Transverse colon (tissue), 4 donors: ENCODE measurements at regions not wholly inside any gene's neighbourhood (a gene's known extent, or its start where the extent isn't known, plus 50 kb on each side); places are given as distances from the start of the nearest gene placed in this dataset.
"Not testable (repeated sequence)": the region's sequence is repeated elsewhere in the genome, so short reads cannot be mapped to it uniquely, and the experiment has no call there.

Experiments used
- DNase-seq: peaks from one replicate; pipeline ENCODE4 v3.0.0-alpha.2; 2019
- H3K27ac ChIP-seq, 4 donors: fragments of 200-600 bp; sonication (generic); 2 replicates each; pipeline ENCODE4 v1.5.1; 2016 to 2018; ENCODE audit warnings: inconsistent platforms in 4 of 4
- H3K27me3 ChIP-seq: fragments of 200-600 bp; sonication (generic); 2 replicates; pipeline ENCODE4 v1.5.1; 2017; ENCODE audit warnings: inconsistent platforms
- H3K36me3 ChIP-seq, 4 donors: fragments of 200-600 bp; sonication (generic); 2 replicates each; pipeline ENCODE4 v1.5.1; 2017 to 2019; ENCODE audit warnings: inconsistent platforms in 4 of 4
- H3K4me1 ChIP-seq, 4 donors: fragments of 200-600 bp; sonication (generic); 2 replicates each; pipeline ENCODE4 v1.5.1; 2017 to 2020; ENCODE audit warnings: inconsistent platforms in 4 of 4
- H3K4me3 ChIP-seq, 4 donors: fragments of 200-600 bp; sonication (generic); 1 replicate in 1 of 4; 2 replicates in 3 of 4; pipeline versions ENCODE4 v1.5.1 to v1.6.1; 2017 to 2019; ENCODE audit warnings: inconsistent platforms in 4 of 4
- H3K9me3 ChIP-seq, 2 donors: fragments of 200-600 bp; sonication (generic); 2 replicates each; pipeline ENCODE4 v1.5.1; 2017 to 2019; ENCODE audit warnings: inconsistent platforms in 2 of 2
- EP300 ChIP-seq: sonication (generic); formaldehyde crosslinking; IDR thresholded peaks from one replicate; pipeline ENCODE4 v1.6.1; 2017; ENCODE audit warnings: antibody characterized with exemption, low read depth
- POLR2A ChIP-seq: fragments of 450-650 bp; IDR thresholded peaks from one replicate; pipeline ENCODE4 v1.6.1; 2016; ENCODE audit warnings: antibody characterized with exemption, mild to moderate bottlenecking, moderate library complexity
- POLR2AphosphoS5 ChIP-seq, 3 donors: sonication (generic); formaldehyde crosslinking; IDR thresholded peaks; one replicate each; pipeline ENCODE4 v1.6.1; 2016; ENCODE audit warnings: antibody characterized with exemption in 3 of 3
- WGBS, 2 donors: methylation state at CpG; one replicate each; pipeline ENCODE4 v1.1.5; 2018; ENCODE audit warnings: low coverage in 1 of 2; 5-methylcytosine and 5-hydroxymethylcytosine counted together
- in situ Hi-C, 4 donors: fragments of 200-750 bp; cut with MboI; loops; one replicate each; pipeline versions ENCODE4 v1.15.0 to v1.15.1; 2017; ENCODE audit warnings: low sequenced_read_pairs in 3 of 4, low pct_ligation_motif_present in 1 of 4, low pct_unique_long_range_greater_than_20kb in 1 of 4
- intact Hi-C: fragments of 100-400 bp; cut with DNase I; formaldehyde crosslinking; loops from one replicate; pipeline ENCODE4 v1.15.1; 2023; ENCODE audit warnings: low total_unique reads
- TF ChIP-seq, protein P1 (sequence below), 5 experiments: fragments of 200-600 bp in 3 of 5; fragments of 450-650 bp in 2 of 5; sonication (generic) in 3 of 5; IDR thresholded peaks; 1 replicate in 2 of 5; 2 replicates in 3 of 5; pipeline ENCODE4 v1.5.1; 2016 to 2017; ENCODE audit warnings: antibody characterized with exemption in 5 of 5, inconsistent platforms in 3 of 5, mild to moderate bottlenecking in 2 of 5, moderate library complexity in 1 of 5

DNA sequence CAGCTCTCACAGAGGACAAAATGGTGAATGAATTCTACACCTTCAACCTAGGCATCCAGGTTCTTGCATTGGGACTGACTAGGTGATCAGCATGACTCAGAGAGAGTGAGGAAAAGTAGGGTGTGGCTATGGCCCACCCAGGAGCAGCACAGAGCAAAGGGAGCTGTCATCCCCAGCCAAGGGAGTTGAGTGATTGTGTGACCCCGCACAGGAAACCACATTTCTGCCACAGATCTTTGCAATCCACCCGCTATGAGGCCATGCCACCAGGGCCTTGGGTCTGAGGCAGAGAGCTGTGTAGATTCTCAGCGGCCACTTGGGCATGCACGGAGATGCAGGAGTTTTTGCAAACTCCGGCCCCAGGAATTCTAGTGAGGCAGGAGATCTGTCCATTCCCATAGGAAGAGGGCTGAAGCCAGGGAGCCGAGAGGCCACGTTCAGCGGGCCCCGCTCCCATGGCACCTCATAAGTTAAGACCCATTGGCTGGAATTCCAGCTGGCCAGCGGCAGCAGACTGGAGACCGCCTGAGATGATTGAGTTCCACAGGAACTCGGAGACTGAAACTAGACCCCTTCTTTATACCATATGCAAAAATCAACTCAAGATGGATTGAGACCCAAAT, 75.9 kb downstream of the NAA11 start:
- Histone ChIP-seq H3K27ac (no peak overlapping the region), H3K36me3 (no peaks in the 10 kb centered on the region), H3K27me3 (no peaks in the 10 kb centered on the region), H3K4me1 (no peaks in the 10 kb centered on the region), H3K9me3 (no peaks in the 10 kb centered on the region), H3K4me3 (no peak overlapping the region)
- WGBS, 2 donors: 80 to 87% methylated on average over 1 to 9 of the region's 12 CpGs
- no peak for DNase-seq
- intact Hi-C loops: no loop called here
- in situ Hi-C loops: no loop called here
- TF ChIP-seq POLR2AphosphoS5 (IDR thresholded peaks at IDR 0.05): no peak
- no peak for TF ChIP-seq POLR2A
- TF ChIP-seq, protein P1, sequence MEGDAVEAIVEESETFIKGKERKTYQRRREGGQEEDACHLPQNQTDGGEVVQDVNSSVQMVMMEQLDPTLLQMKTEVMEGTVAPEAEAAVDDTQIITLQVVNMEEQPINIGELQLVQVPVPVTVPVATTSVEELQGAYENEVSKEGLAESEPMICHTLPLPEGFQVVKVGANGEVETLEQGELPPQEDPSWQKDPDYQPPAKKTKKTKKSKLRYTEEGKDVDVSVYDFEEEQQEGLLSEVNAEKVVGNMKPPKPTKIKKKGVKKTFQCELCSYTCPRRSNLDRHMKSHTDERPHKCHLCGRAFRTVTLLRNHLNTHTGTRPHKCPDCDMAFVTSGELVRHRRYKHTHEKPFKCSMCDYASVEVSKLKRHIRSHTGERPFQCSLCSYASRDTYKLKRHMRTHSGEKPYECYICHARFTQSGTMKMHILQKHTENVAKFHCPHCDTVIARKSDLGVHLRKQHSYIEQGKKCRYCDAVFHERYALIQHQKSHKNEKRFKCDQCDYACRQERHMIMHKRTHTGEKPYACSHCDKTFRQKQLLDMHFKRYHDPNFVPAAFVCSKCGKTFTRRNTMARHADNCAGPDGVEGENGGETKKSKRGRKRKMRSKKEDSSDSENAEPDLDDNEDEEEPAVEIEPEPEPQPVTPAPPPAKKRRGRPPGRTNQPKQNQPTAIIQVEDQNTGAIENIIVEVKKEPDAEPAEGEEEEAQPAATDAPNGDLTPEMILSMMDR (IDR thresholded peaks at IDR 0.05): no peak
- TF ChIP-seq EP300: no peak

DNA sequence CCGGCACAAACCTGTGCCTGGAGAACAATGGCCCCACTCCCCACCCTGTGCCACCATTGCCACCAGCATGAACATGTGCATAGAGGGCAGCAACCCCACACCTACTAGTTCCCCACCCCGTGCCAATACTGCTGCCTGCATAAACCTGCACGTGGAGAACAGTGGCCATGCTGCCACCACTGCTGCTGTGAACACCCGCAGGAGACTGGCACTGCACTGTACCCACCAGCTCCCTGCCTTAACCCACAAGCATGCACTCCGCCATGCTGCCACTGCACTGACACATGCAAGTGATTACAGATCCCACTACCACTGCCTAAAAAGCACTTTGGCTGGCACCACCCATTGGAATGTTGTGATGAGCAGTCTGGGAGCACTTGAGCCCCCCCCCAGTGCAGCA, 77.3 kb downstream of the NAA11 start:
- no peaks in the 10 kb centered on the region for H3K9me3 ChIP-seq
- DNase-seq: no peak
- H3K4me1 ChIP-seq: no peaks in the 10 kb centered on the region
- H3K4me3 ChIP-seq: no peak overlapping the region
- 95% methylated on average over 5 of the region's 5 CpGs; no CpG with 5 or more reads in 1 of the 2 donors for WGBS, 2 donors
- no peaks in the 10 kb centered on the region for H3K36me3 ChIP-seq
- intact Hi-C loops: loop anchor here (1.0 kb wide), 1 partner anchor 16 kb away; no protein-coding TSS in a partner anchor
- in situ Hi-C loops: no loop called here
- no peak for TF ChIP-seq POLR2A
- no peak for TF ChIP-seq EP300
- TF ChIP-seq, protein P1 (IDR thresholded peaks at IDR 0.05): no peak
- TF ChIP-seq POLR2AphosphoS5 (IDR thresholded peaks at IDR 0.05): no peak
- H3K27me3 ChIP-seq: no peaks in the 10 kb centered on the region
- H3K27ac ChIP-seq: no peak overlapping the region

DNA sequence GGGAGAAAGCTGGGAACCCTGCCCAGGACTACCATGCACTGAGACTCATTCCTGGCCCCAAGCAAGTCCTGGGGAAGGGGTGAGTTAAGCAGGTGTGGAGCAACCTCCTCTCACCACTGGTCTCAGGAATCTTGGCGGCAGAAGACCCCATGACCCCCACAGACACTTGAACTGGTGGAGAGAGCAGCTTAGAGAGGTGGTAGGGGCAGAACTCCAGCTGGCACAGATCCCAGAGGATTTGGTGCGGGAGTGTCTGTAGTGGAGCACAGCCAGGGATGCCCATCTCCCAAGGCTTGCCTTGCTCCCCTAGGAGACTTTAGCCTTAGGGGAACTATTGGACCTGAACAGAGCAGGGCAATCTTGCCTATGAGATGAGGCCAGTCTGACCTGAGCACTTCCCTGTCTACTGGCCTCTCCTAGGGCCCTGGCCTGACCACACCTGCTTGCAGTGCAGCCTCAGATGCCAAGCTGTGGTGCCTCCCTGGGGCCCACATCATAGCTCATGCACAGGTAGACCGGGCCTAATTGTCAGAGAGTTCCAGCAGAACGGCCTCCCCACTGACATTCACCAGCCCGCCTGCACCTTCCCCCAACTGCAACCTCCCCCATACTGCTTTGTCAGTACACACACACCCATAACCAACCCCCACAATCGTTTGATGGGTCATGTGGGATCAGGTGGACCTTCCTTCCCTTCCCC, 78.0 kb downstream of the NAA11 start:
- TF ChIP-seq POLR2A (no peak), EP300 (no peak), POLR2AphosphoS5 (IDR thresholded peaks at IDR 0.05) (no peak)
- TF ChIP-seq, protein P1 (IDR thresholded peaks at IDR 0.05): no peak
- in situ Hi-C loops: no loop called here
- Histone ChIP-seq H3K27me3 (no peaks in the 10 kb centered on the region), H3K4me3 (no peak overlapping the region), H3K36me3 (no peaks in the 10 kb centered on the region), H3K9me3 (no peaks in the 10 kb centered on the region), H3K4me1 (no peaks in the 10 kb centered on the region), H3K27ac (no peak overlapping the region)
- intact Hi-C loops: loop anchor here (1.0 kb wide), 1 partner anchor 16 kb away; no protein-coding TSS in a partner anchor
- 83% methylated on average over 6 of the region's 6 CpGs; no CpG with 5 or more reads in 1 of the 2 donors for WGBS, 2 donors
- no peak for DNase-seq

DNA sequence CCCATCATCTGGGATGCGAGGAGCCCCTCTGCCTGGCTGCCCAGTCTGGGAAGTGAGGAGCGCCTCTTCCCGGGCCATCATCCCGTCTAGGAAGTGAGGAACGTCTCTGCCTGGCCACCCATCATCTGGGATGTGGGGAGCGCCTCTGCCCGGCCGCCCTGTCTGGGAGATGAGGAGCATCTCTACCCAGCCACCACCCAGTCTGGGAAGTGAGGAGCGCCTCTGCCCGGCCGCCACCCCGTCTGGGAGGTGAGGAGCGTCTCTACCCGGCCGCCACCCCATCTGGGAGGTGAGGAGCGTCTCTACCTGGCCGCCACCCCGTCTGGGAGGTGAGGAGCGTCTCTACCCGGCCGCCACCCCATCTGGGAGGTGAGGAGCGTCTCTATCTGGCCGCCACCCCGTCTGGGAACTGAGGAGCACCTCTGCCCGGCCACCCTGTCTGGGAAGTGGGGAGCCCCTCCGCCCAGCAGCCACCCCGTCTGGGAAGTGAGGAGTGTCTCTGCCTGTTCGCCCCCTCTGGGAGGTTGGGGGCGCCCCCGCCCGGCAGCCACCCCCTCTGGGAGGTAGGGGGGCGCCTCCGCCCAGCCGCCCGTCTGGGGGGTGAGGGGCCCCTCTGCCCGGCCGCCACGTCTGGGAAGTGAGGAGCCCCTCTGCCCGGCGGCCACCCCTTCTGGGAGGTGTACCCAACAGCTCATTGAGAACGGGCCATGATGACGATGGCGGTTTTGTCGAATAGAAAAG, 80.5 kb downstream of the NAA11 start:
- intact Hi-C loops, in situ Hi-C loops, DNase-seq, H3K9me3 ChIP-seq, H3K4me1 ChIP-seq, H3K36me3 ChIP-seq, H3K4me3 ChIP-seq, H3K27ac ChIP-seq, H3K27me3 ChIP-seq: not testable (repeated sequence)
- WGBS, 2 donors: 87 to 100% methylated on average over 4 to 32 of the region's 44 CpGs
